CD4-positive, alpha-beta T cell (primary cell): ENCODE measurements at regions not wholly inside any gene's neighbourhood (a gene's known extent, or its start where the extent isn't known, plus 50 kb on each side); places are given as distances from the start of the nearest gene placed in this dataset.
A peak's percentile ranks its signal among the peaks of the same experiment; 100 is the strongest.

Experiments used
- ATAC-seq: fragments of 200-7000 bp; cut with Tn5 transposase; one replicate; pipeline ENCODE4 v1.10.0; 2022; ENCODE audit warnings: mild to moderate bottlenecking; ENCODE audit not compliant: poor library complexity
- CTCF ChIA-PET: fragments of 350-600 bp; sonication (Branson Sonifier 250); formaldehyde crosslinking; loops from one replicate; lab custom pipeline; 2021; ENCODE audit warnings: antibody characterized with exemption, inconsistent platforms; lab: Charles Lee
- POLR2A ChIA-PET: fragments of 350-600 bp; sonication (Branson Sonifier 250); formaldehyde crosslinking; loops from one replicate; lab custom pipeline; 2021; ENCODE audit warnings: antibody characterized with exemption, inconsistent platforms; lab: Charles Lee
- DNase-seq, 14 experiments: peaks; one replicate each; pipeline ENCODE4 v3.0.0-alpha.2; 2013 to 2020; ENCODE audit warnings: mixed read lengths in 2 of 14
- H3K27ac ChIP-seq, 2 donors: one replicate each; pipeline versions ENCODE4 v1.5.1 to v1.7.0; 2013; ENCODE audit warnings: low read length in 2 of 2, low read depth in 1 of 2, mild to moderate bottlenecking in 1 of 2
- H3K27me3 ChIP-seq, 2 experiments: 1 replicate in 1 of 2; 2 replicates in 1 of 2; pipeline versions ENCODE4 v1.6.1 to v1.7.0; 2013; ENCODE audit warnings: low read length in 2 of 2, control low read depth in 1 of 2, mild to moderate bottlenecking in 1 of 2, moderate library complexity in 1 of 2; ENCODE audit not compliant: insufficient read depth in 2 of 2, control insufficient read depth in 1 of 2
- H3K36me3 ChIP-seq: one replicate; pipeline ENCODE4 v1.6.1; 2013; ENCODE audit warnings: low read length, control low read depth; ENCODE audit not compliant: insufficient read depth
- H3K4me1 ChIP-seq: one replicate; pipeline ENCODE4 v1.6.1; 2013; ENCODE audit warnings: low read length, control low read depth; ENCODE audit not compliant: insufficient read depth
- H3K4me3 ChIP-seq: one replicate; pipeline ENCODE4 v1.5.1; 2013; ENCODE audit warnings: mild to moderate bottlenecking, low read length, moderate library complexity
- H3K9me3 ChIP-seq, 2 experiments: 1 replicate in 1 of 2; 2 replicates in 1 of 2; pipeline versions ENCODE4 v1.6.1 to v1.7.0; 2013; ENCODE audit warnings: low read length in 2 of 2, mild to moderate bottlenecking in 2 of 2, control low read depth in 1 of 2, moderate library complexity in 1 of 2; ENCODE audit not compliant: control insufficient read depth in 1 of 2, insufficient read depth in 1 of 2
- H3K27ac Mint-ChIP-seq: one replicate; pipeline ENCODE4 v1.8.0; 2020; ENCODE audit warnings: mixed read lengths
- H3K27me3 Mint-ChIP-seq: one replicate; pipeline ENCODE4 v1.8.0; 2021; ENCODE audit warnings: mixed read lengths
- H3K36me3 Mint-ChIP-seq: one replicate; pipeline ENCODE4 v1.8.0; 2021; ENCODE audit warnings: low read depth, mixed read lengths
- H3K4me1 Mint-ChIP-seq: one replicate; pipeline ENCODE4 v1.8.0; 2021; ENCODE audit warnings: low read depth, mixed read lengths
- H3K4me3 Mint-ChIP-seq: one replicate; pipeline ENCODE4 v1.8.0; 2020; ENCODE audit warnings: mild to moderate bottlenecking, mixed read lengths
- H3K9me3 Mint-ChIP-seq: one replicate; pipeline ENCODE4 v1.8.0; 2020; ENCODE audit warnings: mixed read lengths
- CTCF ChIP-seq: fragments of 200-600 bp; IDR thresholded peaks from one replicate; pipeline ENCODE4 v1.8.0; 2022; ENCODE audit warnings: antibody characterized with exemption, mild to moderate bottlenecking
- intact Hi-C, 2 experiments: fragments of 100-400 bp; cut with DNase I in 1 of 2; cut with micrococcal nuclease in 1 of 2; formaldehyde crosslinking; loops; one replicate each; pipeline versions ENCODE4 v1.15.1 to v1.9.0; 2023 to 2025; cut with DNase I, micrococcal nuclease

GRCh38 chr14:35201066-35201465 lies 78.7 kb downstream of the PRORP start:
- DNase-seq: peak in 4 of 14 experiments; percentile 23 to 66 (median 45)
- Mint-ChIP-seq H3K4me3 (peak overlapping the region; percentile 82), H3K4me1 (peaks cover 52% of the 10 kb centered on the region), H3K27me3 (no peaks in the 10 kb centered on the region), H3K36me3 (peaks cover 9% of the 10 kb centered on the region), H3K9me3 (no peaks in the 10 kb centered on the region), H3K27ac (peak overlapping the region; percentile 78)
- ChIA-PET POLR2A (interaction anchor here (0.7 to 1.0 kb wide), 3 partner anchors 60 to 203 kb away, joined by 3 read pairs; partner anchors contain the start of gene NFKBIA), CTCF (no interaction called here)
- no peaks in the 10 kb centered on the region for H3K36me3 ChIP-seq
- H3K4me3 ChIP-seq: no peak overlapping the region
- no peaks in the 10 kb centered on the region for H3K27me3 ChIP-seq
- peak overlapping the region in 1 of 2 donors; percentile 23 for H3K27ac ChIP-seq
- no peak for TF ChIP-seq CTCF
- intact Hi-C loops: loop anchor here in 1 of 2 experiments (5.0 kb wide), 1 partner anchor 39 kb away; no protein-coding TSS in a partner anchor
- H3K9me3 ChIP-seq: no peaks in the 10 kb centered on the region
- peaks cover 31% of the 10 kb centered on the region for H3K4me1 ChIP-seq
- ATAC-seq: peak; percentile 33

GRCh38 chr14:35202195-35202594 lies 79.8 kb downstream of the PRORP start:
- Mint-ChIP-seq H3K27ac (peak overlapping the region; percentile 72), H3K4me3 (peak overlapping the region; percentile 55), H3K9me3 (no peaks in the 10 kb centered on the region), H3K36me3 (peaks cover 8% of the 10 kb centered on the region), H3K4me1 (peaks cover 45% of the 10 kb centered on the region), H3K27me3 (no peaks in the 10 kb centered on the region)
- CTCF ChIA-PET: no interaction called here
- ATAC-seq: no peak
- no peak for TF ChIP-seq CTCF
- H3K27me3 ChIP-seq: no peaks in the 10 kb centered on the region
- no peaks in the 10 kb centered on the region for H3K9me3 ChIP-seq
- intact Hi-C loops: loop anchor here in 1 of 2 experiments (5.0 kb wide), 1 partner anchor 40 kb away; no protein-coding TSS in a partner anchor
- H3K36me3 ChIP-seq: no peaks in the 10 kb centered on the region
- H3K4me1 ChIP-seq: peaks cover 30% of the 10 kb centered on the region
- peak overlapping the region in 1 of 2 donors; percentile 10 for H3K27ac ChIP-seq
- H3K4me3 ChIP-seq: no peak overlapping the region
- no peak for DNase-seq
- POLR2A ChIA-PET: interaction anchor here (1.0 to 1.3 kb wide), 2 partner anchors 10 to 327 kb away, joined by 3 read pairs; partner anchors contain the start of gene BAZ1A

- TF ChIP-seq CTCF: no peak
- H3K36me3 ChIP-seq: no peaks in the 10 kb centered on the region
- ChIA-PET CTCF (interaction anchor here (0.6 kb wide), 1 partner anchor 18 kb away, joined by 3 read pairs; no protein-coding TSS in a partner anchor), POLR2A (interaction anchor here (1.5 kb wide), 1 partner anchor 199 kb away, joined by 4 read pairs; the partner anchor contains the start of gene NFKBIA)
- H3K9me3 Mint-ChIP-seq: no peaks in the 10 kb centered on the region
- peak overlapping the region; percentile 25 for H3K4me3 Mint-ChIP-seq
- DNase-seq (no peak), ATAC-seq (no peak)
- no peaks in the 10 kb centered on the region for H3K27me3 Mint-ChIP-seq
- H3K27me3 ChIP-seq: no peaks in the 10 kb centered on the region
- H3K4me3 ChIP-seq: no peak overlapping the region
- H3K4me1 ChIP-seq: peaks cover 30% of the 10 kb centered on the region
- H3K4me1 Mint-ChIP-seq: peaks cover 49% of the 10 kb centered on the region
- H3K27ac ChIP-seq: no peak overlapping the region
- H3K36me3 Mint-ChIP-seq: peaks cover 13% of the 10 kb centered on the region
- no peaks in the 10 kb centered on the region for H3K9me3 ChIP-seq
- H3K27ac Mint-ChIP-seq: peak overlapping the region; percentile 79
- intact Hi-C loops: no loop called here
Observed at GRCh38 chr14:35205737-35206136, 83.4 kb downstream of the PRORP start.
